Neural progenitor cell (in vitro differentiated cells): ENCODE measurements at regions not wholly inside any gene's neighbourhood (a gene's known extent, or its start where the extent isn't known, plus 50 kb on each side); places are given as distances from the start of the nearest gene placed in this dataset.

Experiments
- CTCF ChIP-seq: fragments of 200-600 bp; sonication (generic); IDR thresholded peaks from 2 replicates; pipeline ENCODE4 v1.5.1; 2017; ENCODE audit warnings: antibody characterized with exemption, mild to moderate bottlenecking
- EZH2 ChIP-seq: fragments of 200-600 bp; sonication (generic); IDR thresholded peaks from 2 replicates; pipeline ENCODE4 v1.6.1; 2017; ENCODE audit warnings: antibody characterized with exemption, mild to moderate bottlenecking, moderate library complexity
- EZH2phosphoT487 ChIP-seq: fragments of 200-600 bp; sonication (generic); IDR thresholded peaks from 2 replicates; pipeline ENCODE4 v1.6.1; 2017; ENCODE audit warnings: antibody characterized with exemption

- TF ChIP-seq CTCF (no peak), EZH2phosphoT487 (no peak), EZH2 (no peak)
Observed at GRCh38 chr4:104735174-104735573, 240.5 kb upstream of the CXXC4 start.
